Astrocyte of the spinal cord (primary cell): ENCODE measurements at regions not wholly inside any gene's neighbourhood (a gene's known extent, or its start where the extent isn't known, plus 50 kb on each side); places are given as distances from the start of the nearest gene placed in this dataset.
"Not testable (repeated sequence)": the region's sequence is repeated elsewhere in the genome, so short reads cannot be mapped to it uniquely, and the experiment has no call there.

ENCODE experiments used
- DNase-seq: peaks from one replicate; pipeline ENCODE4 v3.0.0; 2011; ENCODE audit warnings: low read depth, low spot score
- H3K4me3 ChIP-seq: 2 replicates; pipeline ENCODE4 v1.5.1; 2011; ENCODE audit warnings: low read depth, mild to moderate bottlenecking, low read length, moderate library complexity
- CTCF ChIP-seq: IDR thresholded peaks from 2 replicates; pipeline ENCODE4 v1.5.1; 2012; ENCODE audit warnings: low read depth, mild to moderate bottlenecking, low read length, inconsistent platforms
- in situ Hi-C: cut with HindIII; loops from 2 replicates; pipeline ENCODE4 v1.10.0; 2017; ENCODE audit warnings: low sequenced_read_pairs

- H3K4me3 ChIP-seq, result no peak overlapping the region
- in situ Hi-C loops, result no loop called here
- no peak for TF ChIP-seq CTCF
- no peak for DNase-seq
These were observed 186.2 kb upstream of the REG3G start for GRCh38 chr2:78839259-78839658.

GRCh38 chr2:78840311-78840710 lies 185.2 kb upstream of the REG3G start:
- DNase-seq, in situ Hi-C loops, H3K4me3 ChIP-seq: not testable (repeated sequence)

GRCh38 chr2:78845664-78846185 lies 179.8 kb upstream of the REG3G start:
- no peak for DNase-seq
- H3K4me3 ChIP-seq, result no peak overlapping the region
- in situ Hi-C loops, result no loop called here
- TF ChIP-seq CTCF, result no peak

- TF ChIP-seq CTCF, result no peak
- in situ Hi-C loops, result no loop called here
- no peak for DNase-seq
- no peak overlapping the region for H3K4me3 ChIP-seq
These were observed 164.0 kb upstream of the REG3G start for GRCh38 chr2:78861546-78861945.

- TF ChIP-seq CTCF, result no peak
- DNase-seq, result no peak
- in situ Hi-C loops, result no loop called here
- no peak overlapping the region for H3K4me3 ChIP-seq
These were observed 161.3 kb upstream of the REG3G start for GRCh38 chr2:78864205-78864604.

GRCh38 chr2:78865667-78866066 lies 159.8 kb upstream of the REG3G start:
- in situ Hi-C loops, result no loop called here
- no peak for DNase-seq
- no peak for TF ChIP-seq CTCF
- no peak overlapping the region for H3K4me3 ChIP-seq

GRCh38 chr2:78870343-78870967 lies 155.0 kb upstream of the REG3G start:
- in situ Hi-C loops, result no loop called here
- no peak overlapping the region for H3K4me3 ChIP-seq
- TF ChIP-seq CTCF, result no peak
- DNase-seq, result no peak
